ENCODE measurements at regions not wholly inside any gene's neighbourhood (a gene's known extent, or its start where the extent isn't known, plus 50 kb on each side); places are given as distances from the start of the nearest gene placed in this dataset.

GRCh38 chr5:92588876-92589275 lies 992.1 kb downstream of the NR2F1-AS1 start (continued):
- no peak for TF ChIP-seq E4F1 (IDR thresholded peaks at IDR 0.05; ENCODE audit: borderline replicate concordance, partially characterized antibody)
- TF ChIP-seq BRCA1 (IDR thresholded peaks at IDR 0.05; ENCODE audit: low read depth, low read length), result no peak
- no peak for TF ChIP-seq NR2F1 (conservative IDR thresholded peaks at IDR 0.05)
- TF ChIP-seq IKZF2 (IDR thresholded peaks at IDR 0.05), result no peak
- TF ChIP-seq CUX1 (IDR thresholded peaks at IDR 0.05; ENCODE audit: insufficient replicate concordance, low read depth, low read length), result no peak
- TF ChIP-seq RAD51 (IDR thresholded peaks at IDR 0.05), result no peak
- no peak for TF ChIP-seq EZH2 (IDR thresholded peaks at IDR 0.05; ENCODE audit: borderline replicate concordance, control insufficient read depth, low read depth, low read length)
- TF ChIP-seq HDGF (IDR thresholded peaks at IDR 0.05), result no peak
- no peak for TF ChIP-seq MEF2A (IDR thresholded peaks at IDR 0.05; ENCODE audit: insufficient read depth, low read depth, low read length)
- TF ChIP-seq BCL11A (IDR thresholded peaks at IDR 0.05; ENCODE audit: low read depth, low read length), result no peak

All from GM12878 (cell line).